ENCODE measurements at regions not wholly inside any gene's neighbourhood (a gene's known extent, or its start where the extent isn't known, plus 50 kb on each side); places are given as distances from the start of the nearest gene placed in this dataset.

DNA sequence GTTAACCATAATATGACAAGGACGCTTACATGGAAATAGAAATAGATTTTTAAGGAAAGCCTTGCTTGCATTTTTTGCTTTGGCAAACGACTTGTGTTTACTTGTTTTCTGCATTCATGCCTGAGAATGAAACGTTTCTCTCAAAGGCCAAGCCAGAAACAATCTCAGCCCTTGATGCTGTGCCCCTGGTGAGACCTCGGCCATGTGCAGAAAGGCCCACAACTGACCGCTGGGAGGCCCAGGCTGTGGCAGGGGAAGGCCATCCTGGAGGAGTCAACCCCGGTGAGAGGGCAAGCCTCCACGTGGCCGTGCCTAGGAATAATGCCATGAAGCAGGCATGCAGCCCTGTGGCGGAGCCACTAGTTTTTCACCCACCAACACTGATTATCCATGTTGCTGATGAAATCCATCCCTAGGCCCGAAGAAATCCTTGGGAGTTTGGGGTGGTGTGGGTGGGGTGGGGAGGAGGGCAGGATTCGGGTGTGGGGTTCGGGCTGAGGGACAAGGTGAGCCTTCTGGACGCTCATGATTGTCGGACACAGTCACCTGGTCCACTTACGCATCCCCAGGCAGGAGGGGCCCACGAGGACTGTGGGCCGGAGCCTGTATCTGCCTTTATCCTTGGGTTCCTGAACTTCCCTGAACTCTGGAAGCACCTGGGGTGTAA lies 107.6 kb upstream of the APCDD1 start:
- no peak for DNase-seq
- 88 to 90% methylated on average over 14 to 17 of the region's 17 CpGs for WGBS, 2 donors
- no peak for TF ChIP-seq CTCF (IDR thresholded peaks at IDR 0.05)
- no peak for TF ChIP-seq POLR2A (IDR thresholded peaks at IDR 0.05)
- Histone ChIP-seq H3K36me3 (no peaks in the 10 kb centered on the region), H3K27ac (no peak overlapping the region), H3K27me3 (no peaks in the 10 kb centered on the region), H3K4me3 (replicated peaks in 1 of 3) (no peak overlapping the region), H3K4me1 (no peaks in the 10 kb centered on the region), H3K9me3 (no peaks in the 10 kb centered on the region)
- intact Hi-C loops (cut with DNase I): no loop called here

GRCh38 chr18:10349561-10349960 lies 104.9 kb upstream of the APCDD1 start:
- no peaks in the 10 kb centered on the region for H3K9me3 ChIP-seq
- no peaks in the 10 kb centered on the region for H3K4me1 ChIP-seq
- intact Hi-C loops (cut with DNase I): no loop called here
- TF ChIP-seq POLR2A (IDR thresholded peaks at IDR 0.05): no peak
- no peak for TF ChIP-seq CTCF (IDR thresholded peaks at IDR 0.05)
- H3K27ac ChIP-seq: no peak overlapping the region
- no peaks in the 10 kb centered on the region for H3K27me3 ChIP-seq
- no peaks in the 10 kb centered on the region for H3K36me3 ChIP-seq
- DNase-seq: no peak
- WGBS, 2 donors: 90 to 94% methylated on average over 4 of the region's 4 CpGs
- H3K4me3 ChIP-seq (replicated peaks in 1 of 3): no peak overlapping the region

DNA sequence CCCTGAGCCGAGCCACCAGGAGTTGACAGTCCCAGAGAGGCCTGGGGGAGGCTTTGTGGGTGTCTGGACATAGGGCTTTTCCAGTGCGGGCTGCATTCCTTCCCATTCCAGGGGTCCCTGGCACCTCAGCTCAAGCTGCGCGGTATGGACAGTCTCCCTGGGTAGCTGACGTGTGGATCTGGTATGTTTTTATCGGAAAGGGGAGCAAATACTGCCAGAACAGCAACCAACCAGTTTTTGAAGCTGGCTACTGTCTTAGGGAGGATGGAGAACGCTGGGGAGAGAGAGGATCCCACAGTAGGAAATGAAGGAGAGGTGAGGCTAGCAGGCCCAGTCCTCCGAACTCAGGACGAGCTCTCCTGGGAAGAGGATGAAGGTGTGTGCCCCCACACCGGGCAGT lies 103.8 kb upstream of the APCDD1 start:
- H3K27me3 ChIP-seq: no peaks in the 10 kb centered on the region
- no peaks in the 10 kb centered on the region for H3K9me3 ChIP-seq
- DNase-seq: no peak
- no peak overlapping the region for H3K27ac ChIP-seq
- no peaks in the 10 kb centered on the region for H3K36me3 ChIP-seq
- intact Hi-C loops (cut with DNase I): no loop called here
- 80 to 83% methylated on average over 10 of the region's 10 CpGs for WGBS, 2 donors
- no peak for TF ChIP-seq POLR2A (IDR thresholded peaks at IDR 0.05)
- no peak for TF ChIP-seq CTCF (IDR thresholded peaks at IDR 0.05)
- no peak overlapping the region for H3K4me3 ChIP-seq (replicated peaks in 1 of 3)
- no peaks in the 10 kb centered on the region for H3K4me1 ChIP-seq

GRCh38 chr18:10351219-10351818 lies 103.1 kb upstream of the APCDD1 start:
- 96 to 98% methylated on average over 6 of the region's 6 CpGs for WGBS, 2 donors
- H3K36me3 ChIP-seq: no peaks in the 10 kb centered on the region
- no peaks in the 10 kb centered on the region for H3K4me1 ChIP-seq
- no peak overlapping the region for H3K4me3 ChIP-seq (replicated peaks in 1 of 3)
- TF ChIP-seq CTCF (IDR thresholded peaks at IDR 0.05) (no peak), POLR2A (IDR thresholded peaks at IDR 0.05) (no peak)
- H3K9me3 ChIP-seq: no peaks in the 10 kb centered on the region
- H3K27me3 ChIP-seq: no peaks in the 10 kb centered on the region
- DNase-seq: no peak
- intact Hi-C loops (cut with DNase I): no loop called here
- no peak overlapping the region for H3K27ac ChIP-seq

- Histone ChIP-seq H3K27me3 (no peaks in the 10 kb centered on the region), H3K27ac (no peak overlapping the region), H3K36me3 (no peaks in the 10 kb centered on the region), H3K4me3 (replicated peaks in 1 of 3) (no peak overlapping the region), H3K9me3 (no peaks in the 10 kb centered on the region), H3K4me1 (no peaks in the 10 kb centered on the region)
- DNase-seq: no peak
- WGBS, 2 donors: 91 to 94% methylated on average over 4 of the region's 4 CpGs
- intact Hi-C loops (cut with DNase I): no loop called here
- TF ChIP-seq POLR2A (IDR thresholded peaks at IDR 0.05): no peak
Observed at GRCh38 chr18:10351858-10352257, 102.6 kb upstream of the APCDD1 start.
